ENCODE measurements at regions not wholly inside any gene's neighbourhood (a gene's known extent, or its start where the extent isn't known, plus 50 kb on each side); places are given as distances from the start of the nearest gene placed in this dataset.

GRCh38 chr13:44822291-44822690, 167.0 kb downstream of the NUFIP1 start:
- no peak for TF ChIP-seq CTCF (IDR thresholded peaks at IDR 0.05; ENCODE audit: extremely low read depth in 1 of 2, insufficient read depth in 1 of 2, low read depth in 1 of 2, low read length in 2 of 2)
- TF ChIP-seq JUN (IDR thresholded peaks at IDR 0.05; ENCODE audit: borderline replicate concordance, insufficient read depth, insufficient read length, low read depth) = no peak
- TF ChIP-seq POLR2A (IDR thresholded peaks at IDR 0.05; ENCODE audit: low read depth, low read length) = no peak
